T47D (cell line): ENCODE measurements at regions not wholly inside any gene's neighbourhood (a gene's known extent, or its start where the extent isn't known, plus 50 kb on each side); places are given as distances from the start of the nearest gene placed in this dataset.
"Not testable (repeated sequence)": the region's sequence is repeated elsewhere in the genome, so short reads cannot be mapped to it uniquely, and the experiment has no call there.

Experiments
- DNase-seq, 2 experiments: peaks; one replicate each; pipeline versions ENCODE4 v3.0.0 to v3.0.0-alpha.2; 2011 to 2012; ENCODE audit warnings: low read depth in 1 of 2, low spot score in 1 of 2
- JUND ChIP-seq: IDR thresholded peaks from 2 replicates; pipeline ENCODE4 v1.6.1; 2012; ENCODE audit warnings: low read depth
- in situ Hi-C: cut with HindIII; loops from 2 replicates; pipeline ENCODE4 v1.10.0; 2016; ENCODE audit warnings: low sequenced_read_pairs, low pct_unique_long_range_greater_than_20kb

DNA sequence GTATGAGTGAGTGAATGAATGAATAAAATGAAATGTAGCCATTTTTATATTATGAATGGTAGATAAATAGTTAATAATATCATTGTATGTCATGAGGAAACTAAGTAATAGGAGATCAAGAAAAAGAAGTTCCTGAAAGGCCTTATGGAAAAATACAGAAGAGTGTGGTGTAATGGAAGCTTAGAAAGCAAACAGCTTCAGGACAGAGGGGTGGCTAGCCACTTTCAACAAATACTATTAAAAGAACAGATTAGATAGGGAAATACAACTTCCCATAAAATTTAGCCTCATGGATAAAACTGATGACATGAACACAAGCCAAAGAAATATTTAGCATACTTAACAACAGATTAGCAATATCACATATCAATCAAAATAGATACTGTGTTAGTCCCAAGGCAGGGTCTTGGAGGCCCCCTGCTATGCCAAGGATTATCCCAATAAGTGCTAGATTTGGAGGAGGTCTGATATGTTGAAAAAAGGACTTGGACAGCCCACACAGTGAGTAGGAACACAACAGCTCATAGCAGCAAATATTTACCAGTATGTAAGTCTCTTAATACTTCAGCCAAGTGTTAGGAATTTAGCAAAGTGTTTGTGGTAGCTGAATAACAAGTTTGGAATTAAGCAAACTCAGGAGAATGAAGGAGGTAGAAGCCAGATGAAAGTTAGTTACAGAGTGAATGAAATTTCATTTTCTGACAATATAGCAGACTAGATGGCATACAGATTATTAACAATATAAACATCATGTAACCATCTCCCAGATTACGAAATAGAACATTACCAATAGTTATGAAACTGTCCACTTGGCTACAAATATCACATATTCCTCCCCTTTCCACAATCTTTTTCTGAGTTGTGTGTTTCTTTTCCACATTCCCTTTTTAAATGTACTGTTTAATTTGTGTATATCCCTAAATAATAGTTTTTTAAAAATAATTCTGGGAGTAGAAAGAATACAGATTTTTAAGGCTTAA, 1632.0 kb downstream of the PCDH9 start:
- peak in 1 of 2 experiments; percentile 38 for DNase-seq
- in situ Hi-C loops: no loop called here
- TF ChIP-seq JUND: no peak

- in situ Hi-C loops: no loop called here
- no peak for TF ChIP-seq JUND
- DNase-seq: no peak
These were observed 1634.2 kb downstream of the PCDH9 start for GRCh38 chr13:65595916-65596315.

DNA sequence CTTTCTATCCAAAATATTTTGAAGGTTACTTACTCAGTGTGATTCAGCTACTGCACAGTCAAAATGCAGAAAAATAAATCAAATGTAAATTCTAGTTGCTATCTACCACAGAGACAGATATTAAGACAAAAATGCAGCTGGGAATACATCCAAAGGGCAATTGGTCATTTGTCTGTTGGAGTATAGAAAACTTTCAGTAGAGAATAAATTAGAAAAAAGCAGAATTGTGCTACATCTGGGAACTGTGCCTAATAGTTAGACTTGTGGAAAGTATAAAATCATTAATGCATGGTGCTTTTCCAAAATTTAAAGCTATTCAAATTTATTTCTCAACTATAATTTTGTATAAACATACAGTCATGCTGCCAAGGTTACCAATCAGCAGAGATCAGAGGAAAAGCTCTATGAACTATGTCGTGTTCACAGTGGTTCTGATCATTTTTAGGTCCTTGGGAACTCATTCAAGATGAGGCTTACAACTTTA, 1635.8 kb downstream of the PCDH9 start:
- in situ Hi-C loops: no loop called here
- TF ChIP-seq JUND: no peak
- no peak for DNase-seq

DNA sequence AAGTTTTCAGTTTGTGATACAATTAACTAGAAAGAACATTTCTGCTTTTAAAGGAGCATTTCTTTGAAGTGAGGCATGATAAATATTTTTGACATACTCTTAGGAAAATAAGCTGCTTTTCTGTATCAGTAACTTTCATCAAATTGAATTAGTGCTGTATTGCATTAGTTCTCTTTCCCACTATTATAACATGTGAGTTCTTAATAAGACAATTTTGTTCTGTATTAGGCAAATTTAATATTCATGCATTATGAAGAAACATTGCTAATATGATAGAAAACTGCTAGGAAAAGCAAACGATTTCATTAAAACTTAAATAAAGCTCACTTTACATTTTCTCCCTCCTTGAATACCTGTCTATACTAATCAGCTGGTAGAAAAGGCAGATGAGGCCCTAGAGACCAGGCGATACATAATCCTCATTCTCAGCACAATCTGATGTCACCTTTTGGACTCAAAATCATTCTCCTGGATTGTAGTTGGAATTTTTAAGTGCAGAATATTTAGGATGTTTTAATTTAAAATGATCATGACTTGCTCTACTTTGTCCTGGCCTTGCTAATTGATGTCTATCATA, 1636.8 kb downstream of the PCDH9 start:
- in situ Hi-C loops: no loop called here
- DNase-seq: no peak
- TF ChIP-seq JUND: no peak

- TF ChIP-seq JUND: no peak
- in situ Hi-C loops: no loop called here
- DNase-seq: no peak
These were observed 1637.4 kb downstream of the PCDH9 start for GRCh38 chr13:65592731-65593130.

DNA sequence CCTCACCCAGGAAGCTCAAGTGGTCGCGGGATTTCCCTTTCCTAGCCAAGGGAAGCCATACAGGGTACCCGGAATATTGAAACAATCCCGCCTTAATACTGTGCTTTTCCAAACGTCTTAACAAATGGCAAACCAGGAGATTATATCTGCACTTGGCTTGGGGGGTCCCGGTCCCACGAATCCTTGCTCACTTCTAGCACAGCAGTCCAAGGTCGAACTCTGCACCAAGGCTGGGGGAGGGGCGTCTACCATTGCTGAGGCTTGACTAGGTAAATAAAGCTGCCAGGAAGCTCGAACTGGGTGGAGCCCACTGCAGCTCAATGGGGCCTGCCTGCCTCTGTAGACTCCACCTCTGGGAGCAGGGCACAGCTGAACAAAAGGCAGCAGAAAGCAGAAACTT, 1644.8 kb downstream of the PCDH9 start:
- in situ Hi-C loops: no loop called here
- TF ChIP-seq JUND: no peak
- no peak for DNase-seq

- in situ Hi-C loops: no loop called here
- TF ChIP-seq JUND: no peak
- no peak for DNase-seq
These were observed 1646.0 kb downstream of the PCDH9 start for GRCh38 chr13:65584126-65584525.

DNA sequence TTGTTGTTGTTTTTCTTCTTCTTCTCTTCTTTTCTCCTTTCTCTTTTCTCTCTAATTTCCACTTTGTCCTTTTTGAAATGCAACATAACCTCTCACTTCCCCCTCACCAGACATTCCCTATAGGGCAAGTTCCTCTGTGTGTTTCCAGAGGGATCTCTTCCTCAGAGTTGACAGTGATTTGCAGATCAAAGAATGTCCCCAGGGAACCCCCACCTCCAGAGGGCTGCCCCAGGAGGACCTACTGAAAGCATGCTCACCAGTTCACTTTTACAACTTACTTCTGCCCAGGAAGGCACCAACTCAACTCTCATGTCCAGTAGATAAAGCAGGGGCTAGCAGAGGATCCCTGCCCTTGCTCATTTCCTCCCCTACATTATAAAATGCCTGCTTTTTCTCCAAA, 1648.0 kb downstream of the PCDH9 start:
- in situ Hi-C loops: no loop called here
- no peak for TF ChIP-seq JUND
- DNase-seq: no peak

DNA sequence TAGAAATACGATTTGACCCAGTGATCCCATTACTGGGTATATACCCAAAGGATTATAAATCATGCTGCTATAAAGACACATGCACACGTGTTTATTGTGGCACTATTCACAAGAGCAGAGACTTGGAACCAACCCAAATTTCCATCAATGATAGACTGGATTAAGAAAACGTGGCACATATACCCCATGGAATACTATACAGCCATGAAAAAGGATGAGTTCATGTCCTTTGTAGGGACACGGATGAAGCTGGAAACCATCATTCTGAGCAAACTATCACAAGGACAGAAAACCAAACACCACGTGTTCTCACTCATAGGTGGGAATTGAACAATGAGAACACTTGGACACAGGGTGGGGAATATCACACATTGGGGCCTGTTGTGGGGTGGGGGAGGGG, 1665.6 kb downstream of the PCDH9 start:
- in situ Hi-C loops, DNase-seq: not testable (repeated sequence)

DNA sequence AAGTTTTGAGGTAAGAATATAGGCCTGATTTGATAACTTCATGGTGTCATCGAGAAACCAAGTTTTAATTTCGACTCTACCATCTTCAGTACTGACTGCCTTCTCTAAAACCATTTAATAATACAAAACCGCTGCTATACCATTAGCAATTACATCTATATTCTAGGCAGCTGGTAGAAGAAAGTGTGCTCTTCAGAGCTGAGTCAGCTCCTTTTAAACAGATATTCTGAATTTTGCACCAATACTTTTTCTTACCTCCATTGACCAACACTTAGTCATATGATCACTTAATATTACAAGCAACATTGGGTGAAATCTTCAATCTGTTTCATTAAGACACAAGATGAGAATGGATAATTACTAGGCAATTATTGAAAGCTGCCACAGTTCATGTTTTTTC, 1667.8 kb downstream of the PCDH9 start:
- TF ChIP-seq JUND: no peak
- in situ Hi-C loops: no loop called here
- DNase-seq: no peak

GRCh38 chr13:65560936-65561335, 1669.2 kb downstream of the PCDH9 start:
- no peak for TF ChIP-seq JUND
- no peak for DNase-seq
- in situ Hi-C loops: no loop called here

DNA sequence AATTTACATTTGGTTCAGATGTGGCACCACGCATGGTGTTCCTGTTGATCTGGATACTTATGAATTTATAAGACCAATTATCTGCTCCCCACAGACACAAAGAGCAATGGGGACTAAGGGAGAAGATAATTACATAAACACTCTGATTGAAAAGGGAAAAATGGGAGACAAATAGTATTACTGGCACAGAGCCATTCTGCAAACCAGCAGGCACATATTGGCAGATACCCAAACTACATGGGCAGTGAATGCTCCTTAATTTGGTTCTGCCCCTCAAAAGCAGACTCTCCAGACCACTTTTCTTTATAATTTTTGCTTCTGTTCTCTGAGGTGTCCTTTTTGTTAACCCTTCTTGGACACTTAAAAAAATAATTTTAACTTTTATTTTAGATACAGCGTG, 1674.2 kb downstream of the PCDH9 start:
- in situ Hi-C loops: no loop called here
- no peak for TF ChIP-seq JUND
- no peak for DNase-seq

- DNase-seq: no peak
- in situ Hi-C loops: no loop called here
- TF ChIP-seq JUND: no peak
These were observed 1676.9 kb downstream of the PCDH9 start for GRCh38 chr13:65553096-65553727.
